ENCODE measurements at regions not wholly inside any gene's neighbourhood (a gene's known extent, or its start where the extent isn't known, plus 50 kb on each side); places are given as distances from the start of the nearest gene placed in this dataset.

DNA sequence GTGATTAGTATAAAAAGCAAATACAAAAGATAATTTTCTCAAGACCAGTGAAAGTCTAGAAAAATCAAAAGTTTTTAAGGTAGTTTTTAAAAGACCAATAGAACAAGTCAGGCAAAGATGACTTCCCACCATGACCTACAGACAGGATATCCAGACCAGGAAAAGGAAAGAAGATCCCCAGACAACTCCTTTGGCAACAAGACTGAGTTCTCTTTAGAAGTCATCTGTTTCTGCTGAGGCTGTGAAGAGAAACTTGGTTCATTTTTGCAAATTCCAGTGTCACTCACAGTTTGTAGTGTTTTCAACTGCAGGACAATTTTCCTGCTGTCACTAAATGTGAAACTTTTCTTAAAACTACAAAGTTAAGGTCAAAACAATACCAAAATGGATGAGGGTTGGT is 240.9 kb upstream of the SIX2 start:
- no peaks in the 10 kb centered on the region for H4K20me1 ChIP-seq (ENCODE audit: control insufficient read depth, extremely low read depth, insufficient read depth, low read length)
- no peak overlapping the region for H3K4me2 ChIP-seq (ENCODE audit: control insufficient read depth, extremely low read depth, insufficient read depth, low read depth, low read length)
- H3K36me3 ChIP-seq (ENCODE audit: control insufficient read depth in 2 of 2, extremely low read depth in 1 of 2, insufficient read depth in 2 of 2, low read length in 2 of 2), result no peaks in the 10 kb centered on the region
- dilution Hi-C loops (cut with MboI; ENCODE audit: extremely low pct_ligation_motif_present, low sequenced_read_pairs), result no loop called here
- no peaks in the 10 kb centered on the region for H3K27me3 ChIP-seq (ENCODE audit: control insufficient read depth, extremely low read depth, insufficient read depth, low read length)
- FAIRE-seq (no peak), DNase-seq (ENCODE audit: low read depth, low spot score) (no peak)
- H2AFZ ChIP-seq (ENCODE audit: control insufficient read depth, low read length), result no peak overlapping the region
- no peaks in the 10 kb centered on the region for H3K79me2 ChIP-seq (ENCODE audit: control insufficient read depth, insufficient read depth, low read length)
- H3K4me3 ChIP-seq (ENCODE audit: control insufficient read depth in 2 of 3, extremely low read depth in 1 of 3, insufficient read depth in 2 of 3, low read depth in 1 of 3, low read length in 3 of 3), result no peak overlapping the region
- no peaks in the 10 kb centered on the region for H3K4me1 ChIP-seq (ENCODE audit: control insufficient read depth, extremely low read depth, insufficient read depth, low read length)
- TF ChIP-seq, protein P1, sequence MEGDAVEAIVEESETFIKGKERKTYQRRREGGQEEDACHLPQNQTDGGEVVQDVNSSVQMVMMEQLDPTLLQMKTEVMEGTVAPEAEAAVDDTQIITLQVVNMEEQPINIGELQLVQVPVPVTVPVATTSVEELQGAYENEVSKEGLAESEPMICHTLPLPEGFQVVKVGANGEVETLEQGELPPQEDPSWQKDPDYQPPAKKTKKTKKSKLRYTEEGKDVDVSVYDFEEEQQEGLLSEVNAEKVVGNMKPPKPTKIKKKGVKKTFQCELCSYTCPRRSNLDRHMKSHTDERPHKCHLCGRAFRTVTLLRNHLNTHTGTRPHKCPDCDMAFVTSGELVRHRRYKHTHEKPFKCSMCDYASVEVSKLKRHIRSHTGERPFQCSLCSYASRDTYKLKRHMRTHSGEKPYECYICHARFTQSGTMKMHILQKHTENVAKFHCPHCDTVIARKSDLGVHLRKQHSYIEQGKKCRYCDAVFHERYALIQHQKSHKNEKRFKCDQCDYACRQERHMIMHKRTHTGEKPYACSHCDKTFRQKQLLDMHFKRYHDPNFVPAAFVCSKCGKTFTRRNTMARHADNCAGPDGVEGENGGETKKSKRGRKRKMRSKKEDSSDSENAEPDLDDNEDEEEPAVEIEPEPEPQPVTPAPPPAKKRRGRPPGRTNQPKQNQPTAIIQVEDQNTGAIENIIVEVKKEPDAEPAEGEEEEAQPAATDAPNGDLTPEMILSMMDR (optimal IDR thresholded peaks at IDR 0.05 in 1 of 3, IDR thresholded peaks at IDR 0.05 in 1 of 3, conservative IDR thresholded peaks at IDR 0.05 in 1 of 3; ENCODE audit: extremely low read depth in 1 of 3, insufficient read depth in 2 of 3, low read length in 3 of 3), result no peak
- no peak for TF ChIP-seq EZH2 (IDR thresholded peaks at IDR 0.05; ENCODE audit: low read length)
- no peaks in the 10 kb centered on the region for H3K9me3 ChIP-seq (ENCODE audit: control insufficient read depth, low read depth, low read length)
- no peaks in the 10 kb centered on the region for H3K9me1 ChIP-seq (ENCODE audit: control insufficient read depth, extremely low read depth, insufficient read depth, low read length)
- no peak overlapping the region for H3K27ac ChIP-seq (ENCODE audit: control insufficient read depth, insufficient read depth, low read length)
- H3K9ac ChIP-seq (ENCODE audit: control insufficient read depth, extremely low read depth, insufficient read depth, low read length), result no peak overlapping the region

DNA sequence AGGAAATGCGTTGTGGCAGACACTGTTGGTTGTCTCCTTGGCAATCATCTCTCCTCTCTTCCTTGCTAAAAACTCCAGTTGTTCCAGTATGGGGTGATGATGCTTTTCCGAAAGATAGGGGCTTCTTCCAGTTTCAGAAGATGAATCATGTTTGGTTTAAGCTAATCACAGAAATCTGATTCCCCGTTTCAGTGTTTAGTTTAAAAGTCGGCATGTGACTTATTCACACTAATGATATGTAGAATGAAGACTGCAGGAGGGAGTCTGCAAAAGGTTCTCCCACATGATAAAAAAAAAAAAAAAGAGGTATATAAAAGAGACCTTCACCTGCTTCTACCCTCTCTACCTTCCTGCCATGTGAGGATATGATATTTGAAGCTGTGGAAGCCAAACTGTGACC is 239.0 kb upstream of the SIX2 start:
- H3K27me3 ChIP-seq (ENCODE audit: control insufficient read depth, extremely low read depth, insufficient read depth, low read length), result no peaks in the 10 kb centered on the region
- H3K4me2 ChIP-seq (ENCODE audit: control insufficient read depth, extremely low read depth, insufficient read depth, low read depth, low read length), result no peak overlapping the region
- no peaks in the 10 kb centered on the region for H3K36me3 ChIP-seq (ENCODE audit: control insufficient read depth in 2 of 2, extremely low read depth in 1 of 2, insufficient read depth in 2 of 2, low read length in 2 of 2)
- dilution Hi-C loops (cut with MboI; ENCODE audit: extremely low pct_ligation_motif_present, low sequenced_read_pairs), result no loop called here
- no peak overlapping the region for H2AFZ ChIP-seq (ENCODE audit: control insufficient read depth, low read length)
- no peak overlapping the region for H3K9ac ChIP-seq (ENCODE audit: control insufficient read depth, extremely low read depth, insufficient read depth, low read length)
- H3K9me3 ChIP-seq (ENCODE audit: control insufficient read depth, low read depth, low read length), result no peaks in the 10 kb centered on the region
- no peak overlapping the region for H3K27ac ChIP-seq (ENCODE audit: control insufficient read depth, insufficient read depth, low read length)
- H3K9me1 ChIP-seq (ENCODE audit: control insufficient read depth, extremely low read depth, insufficient read depth, low read length), result no peaks in the 10 kb centered on the region
- H4K20me1 ChIP-seq (ENCODE audit: control insufficient read depth, extremely low read depth, insufficient read depth, low read length), result no peaks in the 10 kb centered on the region
- H3K4me1 ChIP-seq (ENCODE audit: control insufficient read depth, extremely low read depth, insufficient read depth, low read length), result no peaks in the 10 kb centered on the region
- TF ChIP-seq EZH2 (IDR thresholded peaks at IDR 0.05; ENCODE audit: low read length), result no peak
- TF ChIP-seq, protein P1 (optimal IDR thresholded peaks at IDR 0.05 in 1 of 3, IDR thresholded peaks at IDR 0.05 in 1 of 3, conservative IDR thresholded peaks at IDR 0.05 in 1 of 3; ENCODE audit: extremely low read depth in 1 of 3, insufficient read depth in 2 of 3, low read length in 3 of 3), result no peak
- FAIRE-seq (no peak), DNase-seq (ENCODE audit: low read depth, low spot score) (no peak)
- no peaks in the 10 kb centered on the region for H3K79me2 ChIP-seq (ENCODE audit: control insufficient read depth, insufficient read depth, low read length)
- H3K4me3 ChIP-seq (ENCODE audit: control insufficient read depth in 2 of 3, extremely low read depth in 1 of 3, insufficient read depth in 2 of 3, low read depth in 1 of 3, low read length in 3 of 3), result no peak overlapping the region

All from keratinocyte (primary cell).